Naive B cell (primary cell): ENCODE measurements at regions not wholly inside any gene's neighbourhood (a gene's known extent, or its start where the extent isn't known, plus 50 kb on each side); places are given as distances from the start of the nearest gene placed in this dataset.

Experiments used
- ATAC-seq, 2 donors: fragments of 150-1000 bp; cut with Tn5 transposase; 2 replicates each; pipeline ENCODE4 v1.10.0; 2021; ENCODE audit warnings: low read depth in 2 of 2, mild to moderate bottlenecking in 2 of 2, moderate library complexity in 2 of 2
- DNase-seq: peaks from one replicate; pipeline ENCODE4 v3.0.0; 2022
- H3K27ac Mint-ChIP-seq, 6 donors: one replicate each; pipeline ENCODE4 v1.8.0; 2020 to 2022; ENCODE audit warnings: mild to moderate bottlenecking in 6 of 6, mixed read lengths in 6 of 6, moderate library complexity in 5 of 6, inconsistent platforms in 2 of 6
- H3K27me3 Mint-ChIP-seq, 3 donors: one replicate each; pipeline ENCODE4 v1.8.0; 2021 to 2022; ENCODE audit warnings: mixed read lengths in 3 of 3, mild to moderate bottlenecking in 1 of 3
- H3K36me3 Mint-ChIP-seq, 2 donors: one replicate each; pipeline ENCODE4 v1.8.0; 2020 to 2022; ENCODE audit warnings: mixed read lengths in 2 of 2, inconsistent platforms in 1 of 2, mild to moderate bottlenecking in 1 of 2
- H3K4me1 Mint-ChIP-seq, 3 donors: one replicate each; pipeline ENCODE4 v1.8.0; 2020 to 2022; ENCODE audit warnings: mixed read lengths in 3 of 3, inconsistent platforms in 1 of 3, mild to moderate bottlenecking in 1 of 3, moderate library complexity in 1 of 3
- H3K4me3 Mint-ChIP-seq, 8 donors: one replicate each; pipeline ENCODE4 v1.8.0; 2020 to 2022; ENCODE audit warnings: mild to moderate bottlenecking in 8 of 8, mixed read lengths in 8 of 8, moderate library complexity in 8 of 8, inconsistent platforms in 2 of 8
- H3K9me3 Mint-ChIP-seq, 7 donors: one replicate each; pipeline ENCODE4 v1.8.0; 2020 to 2022; ENCODE audit warnings: mixed read lengths in 7 of 7, mild to moderate bottlenecking in 5 of 7, inconsistent platforms in 2 of 7, moderate library complexity in 1 of 7

- Mint-ChIP-seq H3K27ac (no peak overlapping the region), H3K9me3 (peaks cover 0 to 2% (median 0%) of the 10 kb centered on the region in 7 donors), H3K4me1 (no peaks in the 10 kb centered on the region), H3K27me3 (peaks cover 5 to 44% (median 32%) of the 10 kb centered on the region in 3 donors), H3K4me3 (no peak overlapping the region), H3K36me3 (no peaks in the 10 kb centered on the region)
- no peak for DNase-seq
- no peak for ATAC-seq
Observed at GRCh38 chr15:77557564-77557963, 75.1 kb downstream of the LINGO1 start.

- ATAC-seq (no peak), DNase-seq (no peak)
- Mint-ChIP-seq H3K4me3 (no peak overlapping the region), H3K27ac (no peak overlapping the region), H3K4me1 (no peaks in the 10 kb centered on the region), H3K36me3 (no peaks in the 10 kb centered on the region), H3K9me3 (peaks cover 0 to 2% (median 0%) of the 10 kb centered on the region in 7 donors), H3K27me3 (peaks cover 5 to 40% (median 28%) of the 10 kb centered on the region in 3 donors)
Observed at GRCh38 chr15:77557144-77557543, 75.6 kb downstream of the LINGO1 start.

- Mint-ChIP-seq H3K4me3 (peak overlapping the region in 1 of 8 donors; percentile 57), H3K4me1 (no peaks in the 10 kb centered on the region), H3K9me3 (peaks cover 0 to 2% (median 0%) of the 10 kb centered on the region in 7 donors), H3K27me3 (peaks cover 5 to 35% (median 26%) of the 10 kb centered on the region in 3 donors), H3K36me3 (no peaks in the 10 kb centered on the region), H3K27ac (no peak overlapping the region)
- DNase-seq (no peak), ATAC-seq (no peak)
Observed at GRCh38 chr15:77556622-77557021, 76.1 kb downstream of the LINGO1 start.

- H3K4me3 Mint-ChIP-seq = no peak overlapping the region
- peaks cover 0 to 2% (median 0%) of the 10 kb centered on the region in 7 donors for H3K9me3 Mint-ChIP-seq
- ATAC-seq (no peak), DNase-seq (no peak)
- H3K27ac Mint-ChIP-seq = no peak overlapping the region
- no peaks in the 10 kb centered on the region for H3K36me3 Mint-ChIP-seq
- peaks cover 5 to 21% (median 12%) of the 10 kb centered on the region in 3 donors for H3K27me3 Mint-ChIP-seq
- H3K4me1 Mint-ChIP-seq = no peaks in the 10 kb centered on the region
Observed at GRCh38 chr15:77555232-77555631, 77.5 kb downstream of the LINGO1 start.

GRCh38 chr15:77554306-77555080 lies 78.2 kb downstream of the LINGO1 start:
- Mint-ChIP-seq H3K36me3 (no peaks in the 10 kb centered on the region), H3K4me3 (peak overlapping the region in 1 of 8 donors; percentile 52), H3K27ac (peak overlapping the region in 2 of 6 donors; percentile 22 to 36), H3K9me3 (peaks cover 0 to 2% (median 0%) of the 10 kb centered on the region in 7 donors), H3K27me3 (peaks cover 5 to 14% (median 5%) of the 10 kb centered on the region in 3 donors), H3K4me1 (no peaks in the 10 kb centered on the region)
- DNase-seq (no peak), ATAC-seq (no peak)

GRCh38 chr15:77553695-77554094 lies 79.0 kb downstream of the LINGO1 start:
- no peak overlapping the region for H3K27ac Mint-ChIP-seq
- peaks cover 3 to 5% (median 4%) of the 10 kb centered on the region in 3 donors for H3K4me1 Mint-ChIP-seq
- peaks cover 0 to 1% (median 0%) of the 10 kb centered on the region in 7 donors for H3K9me3 Mint-ChIP-seq
- H3K27me3 Mint-ChIP-seq = peaks cover 0 to 6% (median 5%) of the 10 kb centered on the region in 3 donors
- ATAC-seq (no peak), DNase-seq (no peak)
- H3K4me3 Mint-ChIP-seq = no peak overlapping the region
- no peaks in the 10 kb centered on the region for H3K36me3 Mint-ChIP-seq

- H3K36me3 Mint-ChIP-seq = no peaks in the 10 kb centered on the region
- no peak overlapping the region for H3K27ac Mint-ChIP-seq
- no peak overlapping the region for H3K4me3 Mint-ChIP-seq
- no peak for ATAC-seq
- H3K27me3 Mint-ChIP-seq = peaks cover 0 to 5% (median 1%) of the 10 kb centered on the region in 3 donors
- no peaks in the 10 kb centered on the region for H3K9me3 Mint-ChIP-seq
- no peak for DNase-seq
- peaks cover 3 to 9% (median 5%) of the 10 kb centered on the region in 3 donors for H3K4me1 Mint-ChIP-seq
Observed at GRCh38 chr15:77553257-77553656, 79.5 kb downstream of the LINGO1 start.

- Mint-ChIP-seq H3K27ac (no peak overlapping the region), H3K27me3 (peaks cover 0 to 5% (median 0%) of the 10 kb centered on the region in 3 donors), H3K36me3 (no peaks in the 10 kb centered on the region), H3K4me3 (peak overlapping the region in 1 of 8 donors; percentile 57), H3K9me3 (peaks cover 0 to 5% (median 2%) of the 10 kb centered on the region in 7 donors), H3K4me1 (peaks cover 5 to 11% (median 7%) of the 10 kb centered on the region in 3 donors)
- ATAC-seq = no peak
- DNase-seq = no peak
Observed at GRCh38 chr15:77552066-77552465, 80.6 kb downstream of the LINGO1 start.

GRCh38 chr15:77550301-77551251 lies 82.1 kb downstream of the LINGO1 start:
- Mint-ChIP-seq H3K4me1 (peaks cover 5 to 14% (median 11%) of the 10 kb centered on the region in 3 donors), H3K27me3 (peaks cover 3 to 5% (median 3%) of the 10 kb centered on the region in 3 donors), H3K36me3 (no peaks in the 10 kb centered on the region), H3K4me3 (no peak overlapping the region), H3K9me3 (peaks cover 0 to 5% (median 2%) of the 10 kb centered on the region in 7 donors), H3K27ac (no peak overlapping the region)
- DNase-seq (no peak), ATAC-seq (no peak)

GRCh38 chr15:77549576-77550288 lies 83.0 kb downstream of the LINGO1 start:
- H3K27me3 Mint-ChIP-seq = peaks cover 5 to 8% (median 8%) of the 10 kb centered on the region in 3 donors
- ATAC-seq (no peak), DNase-seq (no peak)
- H3K4me3 Mint-ChIP-seq = no peak overlapping the region
- no peaks in the 10 kb centered on the region for H3K36me3 Mint-ChIP-seq
- no peak overlapping the region for H3K27ac Mint-ChIP-seq
- peaks cover 0 to 5% (median 2%) of the 10 kb centered on the region in 7 donors for H3K9me3 Mint-ChIP-seq
- H3K4me1 Mint-ChIP-seq = peaks cover 5 to 14% (median 11%) of the 10 kb centered on the region in 3 donors

- peak overlapping the region in 1 of 8 donors; percentile 7 for H3K4me3 Mint-ChIP-seq
- H3K4me1 Mint-ChIP-seq = peaks cover 5 to 17% (median 11%) of the 10 kb centered on the region in 3 donors
- ATAC-seq (no peak), DNase-seq (no peak)
- H3K27me3 Mint-ChIP-seq = peaks cover 5 to 13% (median 8%) of the 10 kb centered on the region in 3 donors
- peak overlapping the region in 2 of 6 donors; percentile 3 to 32 for H3K27ac Mint-ChIP-seq
- H3K36me3 Mint-ChIP-seq = no peaks in the 10 kb centered on the region
- H3K9me3 Mint-ChIP-seq = peaks cover 0 to 5% (median 2%) of the 10 kb centered on the region in 7 donors
Observed at GRCh38 chr15:77548589-77549557, 83.8 kb downstream of the LINGO1 start.
